PFSK-1 (cell line): ENCODE measurements at regions not wholly inside any gene's neighbourhood (a gene's known extent, or its start where the extent isn't known, plus 50 kb on each side); places are given as distances from the start of the nearest gene placed in this dataset.

Experiments
- FOXP2 ChIP-seq: optimal IDR thresholded peaks from 2 replicates; pipeline ENCODE3; 2011; ENCODE audit warnings: borderline replicate concordance, control low read depth, inconsistent platforms; ENCODE audit not compliant: insufficient read depth; ENCODE audit errors: extremely low read length, extremely low read depth
- POLR2AphosphoS5 ChIP-seq: IDR thresholded peaks from 2 replicates; pipeline ENCODE4 v1.6.1; 2012; ENCODE audit warnings: low read depth, mild to moderate bottlenecking, control low read depth, low read length, moderate library complexity
- SIN3A ChIP-seq: IDR thresholded peaks from 2 replicates; pipeline ENCODE4 v1.6.1; 2012; ENCODE audit warnings: mild to moderate bottlenecking, low read length, moderate library complexity, borderline replicate concordance; ENCODE audit not compliant: insufficient read depth
- TAF1 ChIP-seq: IDR thresholded peaks from 2 replicates; pipeline ENCODE4 v1.6.1; 2012; ENCODE audit warnings: low read length, control low read depth, borderline replicate concordance; ENCODE audit not compliant: insufficient read depth
- TF ChIP-seq, protein P1 (sequence below), 2 experiments: IDR thresholded peaks; 2 replicates each; pipeline versions ENCODE4 v1.6.1 to v1.8.0; 2011 to 2012; ENCODE audit warnings: low read depth in 2 of 2, low read length in 2 of 2, control low read depth in 1 of 2, inconsistent platforms in 1 of 2, mild to moderate bottlenecking in 1 of 2, moderate library complexity in 1 of 2; ENCODE audit not compliant: insufficient read depth in 1 of 2

DNA sequence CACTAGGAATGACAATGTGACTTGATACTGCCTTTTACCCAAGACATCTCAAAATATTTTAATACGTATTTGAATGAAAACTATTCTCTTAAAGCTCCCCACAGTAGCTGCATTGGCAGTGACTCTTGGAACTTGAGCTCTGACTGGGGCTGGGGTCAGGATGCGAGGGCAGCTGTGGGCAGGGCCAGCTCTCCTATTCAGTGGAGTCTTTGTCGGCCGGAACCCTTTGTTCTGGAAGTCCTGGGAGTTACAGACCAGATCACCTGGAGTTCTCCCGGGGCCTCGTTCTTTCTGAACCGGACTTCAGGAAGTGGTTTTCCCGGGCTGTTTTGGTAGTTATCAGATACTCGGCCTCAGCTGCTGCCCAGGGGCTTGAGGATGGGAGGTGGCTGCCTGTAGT, 84.9 kb downstream of the NPIPB11 start:
- TF ChIP-seq POLR2AphosphoS5 (no peak), FOXP2 (no peak)
- TF ChIP-seq, protein P1, sequence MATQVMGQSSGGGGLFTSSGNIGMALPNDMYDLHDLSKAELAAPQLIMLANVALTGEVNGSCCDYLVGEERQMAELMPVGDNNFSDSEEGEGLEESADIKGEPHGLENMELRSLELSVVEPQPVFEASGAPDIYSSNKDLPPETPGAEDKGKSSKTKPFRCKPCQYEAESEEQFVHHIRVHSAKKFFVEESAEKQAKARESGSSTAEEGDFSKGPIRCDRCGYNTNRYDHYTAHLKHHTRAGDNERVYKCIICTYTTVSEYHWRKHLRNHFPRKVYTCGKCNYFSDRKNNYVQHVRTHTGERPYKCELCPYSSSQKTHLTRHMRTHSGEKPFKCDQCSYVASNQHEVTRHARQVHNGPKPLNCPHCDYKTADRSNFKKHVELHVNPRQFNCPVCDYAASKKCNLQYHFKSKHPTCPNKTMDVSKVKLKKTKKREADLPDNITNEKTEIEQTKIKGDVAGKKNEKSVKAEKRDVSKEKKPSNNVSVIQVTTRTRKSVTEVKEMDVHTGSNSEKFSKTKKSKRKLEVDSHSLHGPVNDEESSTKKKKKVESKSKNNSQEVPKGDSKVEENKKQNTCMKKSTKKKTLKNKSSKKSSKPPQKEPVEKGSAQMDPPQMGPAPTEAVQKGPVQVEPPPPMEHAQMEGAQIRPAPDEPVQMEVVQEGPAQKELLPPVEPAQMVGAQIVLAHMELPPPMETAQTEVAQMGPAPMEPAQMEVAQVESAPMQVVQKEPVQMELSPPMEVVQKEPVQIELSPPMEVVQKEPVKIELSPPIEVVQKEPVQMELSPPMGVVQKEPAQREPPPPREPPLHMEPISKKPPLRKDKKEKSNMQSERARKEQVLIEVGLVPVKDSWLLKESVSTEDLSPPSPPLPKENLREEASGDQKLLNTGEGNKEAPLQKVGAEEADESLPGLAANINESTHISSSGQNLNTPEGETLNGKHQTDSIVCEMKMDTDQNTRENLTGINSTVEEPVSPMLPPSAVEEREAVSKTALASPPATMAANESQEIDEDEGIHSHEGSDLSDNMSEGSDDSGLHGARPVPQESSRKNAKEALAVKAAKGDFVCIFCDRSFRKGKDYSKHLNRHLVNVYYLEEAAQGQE (IDR thresholded peaks at IDR 0.05; ENCODE audit: insufficient read depth in 1 of 2, low read depth in 2 of 2, low read length in 2 of 2): no peak

DNA sequence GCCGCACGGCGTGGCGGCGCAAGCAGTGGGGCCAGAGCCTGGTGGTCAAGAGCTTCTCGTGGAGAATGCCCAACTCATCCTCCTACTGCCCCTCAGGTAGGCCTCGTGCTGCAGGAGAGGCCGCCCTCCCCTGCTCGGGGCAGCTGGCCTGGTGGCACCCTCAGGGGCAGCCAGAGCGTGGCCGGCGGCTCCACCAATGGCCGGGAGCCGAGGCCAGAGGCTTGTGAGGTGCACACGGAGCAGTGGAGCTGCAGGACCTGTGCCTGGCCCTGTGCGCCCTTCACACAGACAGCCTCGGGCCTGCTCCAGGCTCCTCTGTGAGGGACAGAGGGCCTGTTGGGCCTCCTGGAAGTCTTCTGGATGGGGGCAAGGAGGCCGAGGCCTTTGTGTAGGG, 85.5 kb downstream of the NPIPB11 start:
- no peak for TF ChIP-seq POLR2AphosphoS5
- TF ChIP-seq SIN3A: no peak
- no peak for TF ChIP-seq TAF1
- TF ChIP-seq FOXP2: no peak
- TF ChIP-seq, protein P1 (IDR thresholded peaks at IDR 0.05; ENCODE audit: insufficient read depth in 1 of 2, low read depth in 2 of 2, low read length in 2 of 2): no peak

DNA sequence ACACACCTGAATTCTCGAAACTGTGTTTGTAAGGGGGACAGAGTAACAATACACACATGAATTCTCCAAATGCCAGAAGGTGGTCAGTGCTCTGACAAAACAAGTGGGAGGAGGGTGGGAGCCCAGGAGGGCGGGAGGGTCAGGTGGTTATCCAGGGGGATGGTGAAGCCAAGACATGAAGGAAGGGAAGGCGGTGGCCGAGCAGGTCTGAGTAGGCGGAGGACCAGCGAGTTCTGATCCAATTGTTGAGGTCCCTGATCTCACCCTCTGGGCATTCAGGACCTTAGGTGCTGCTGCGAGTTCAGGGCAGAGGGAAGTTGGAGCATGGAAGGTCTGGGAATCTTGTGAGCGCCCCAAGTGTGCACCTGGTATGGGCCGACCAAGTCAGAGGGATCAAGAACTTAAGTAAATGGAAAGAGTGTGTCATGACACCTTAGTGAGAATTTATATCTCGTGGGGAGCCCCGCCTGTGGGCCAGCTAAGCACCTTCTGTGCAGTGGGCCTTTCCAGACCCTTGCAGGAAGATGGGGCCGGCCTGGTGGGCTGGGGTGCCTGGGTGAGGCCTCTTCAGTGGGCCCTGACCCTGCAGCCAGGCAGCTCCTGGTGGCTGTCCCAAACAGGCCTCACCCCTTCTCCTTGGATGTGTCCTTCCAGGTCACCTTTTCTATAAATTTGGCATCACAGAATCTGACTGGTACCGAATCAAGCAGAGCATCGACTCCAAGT, 86.1 kb downstream of the NPIPB11 start:
- no peak for TF ChIP-seq FOXP2

DNA sequence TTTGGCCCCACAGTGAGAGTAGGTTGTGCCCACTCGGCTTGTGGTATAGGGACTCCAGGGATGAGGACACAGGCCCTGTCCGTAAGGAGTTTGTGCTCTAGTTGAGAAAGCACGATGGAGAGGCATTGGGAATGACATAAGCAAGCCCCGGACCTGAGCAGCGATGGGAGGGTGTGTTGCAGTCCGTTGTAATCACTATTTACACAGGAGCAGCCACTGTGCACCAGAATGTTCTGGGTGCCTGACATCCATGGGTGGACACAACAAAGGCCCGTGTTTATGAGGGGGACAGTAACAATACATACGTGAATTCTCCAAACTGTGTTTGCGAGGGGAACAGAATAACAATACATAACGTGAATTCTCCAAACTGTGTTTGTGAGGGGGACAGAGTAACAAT, 86.8 kb downstream of the NPIPB11 start:
- TF ChIP-seq POLR2AphosphoS5 (no peak), FOXP2 (no peak), TAF1 (no peak), SIN3A (no peak)
- TF ChIP-seq, protein P1 (IDR thresholded peaks at IDR 0.05; ENCODE audit: insufficient read depth in 1 of 2, low read depth in 2 of 2, low read length in 2 of 2): no peak

DNA sequence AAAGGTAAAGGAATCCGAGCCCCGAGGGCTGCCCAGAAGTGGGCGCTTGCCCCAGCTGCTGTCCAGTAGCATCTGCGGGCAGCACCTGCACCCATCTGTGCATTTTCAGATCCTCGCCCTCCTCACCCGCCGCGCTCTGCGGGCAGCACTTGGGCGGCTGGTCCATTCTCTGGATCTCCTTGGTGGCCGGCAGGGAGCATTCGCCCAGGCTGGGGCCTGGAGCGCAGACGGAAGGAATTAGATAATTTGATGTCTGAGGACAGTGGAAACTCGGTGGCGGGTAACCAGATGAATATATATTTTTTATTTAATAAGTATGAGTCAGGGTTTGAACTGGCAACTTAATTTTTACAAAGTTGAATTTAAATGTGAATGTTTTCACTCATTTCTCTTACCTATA, 88.5 kb downstream of the NPIPB11 start:
- no peak for TF ChIP-seq TAF1
- TF ChIP-seq SIN3A: no peak
- TF ChIP-seq, protein P1 (IDR thresholded peaks at IDR 0.05; ENCODE audit: insufficient read depth in 1 of 2, low read depth in 2 of 2, low read length in 2 of 2): no peak
- TF ChIP-seq FOXP2: no peak
- no peak for TF ChIP-seq POLR2AphosphoS5
